NB4 (cell line): ENCODE measurements at regions not wholly inside any gene's neighbourhood (a gene's known extent, or its start where the extent isn't known, plus 50 kb on each side); places are given as distances from the start of the nearest gene placed in this dataset.
"Not testable (repeated sequence)": the region's sequence is repeated elsewhere in the genome, so short reads cannot be mapped to it uniquely, and the experiment has no call there.

Source experiments
- MYC ChIP-seq: IDR thresholded peaks from 2 replicates; pipeline ENCODE4 v1.6.1; 2011; ENCODE audit warnings: low read depth, low read length
- POLR2A ChIP-seq: IDR thresholded peaks from 2 replicates; pipeline ENCODE4 v1.6.1; 2011; ENCODE audit warnings: mild to moderate bottlenecking; ENCODE audit not compliant: insufficient read length; ENCODE audit errors: extremely low read depth
- TF ChIP-seq, protein P1 (sequence below): IDR thresholded peaks from one replicate; pipeline ENCODE4 v1.5.1; 2012; ENCODE audit warnings: low read depth, low read length
- TF ChIP-seq, protein P2 (sequence below): IDR thresholded peaks from 2 replicates; pipeline ENCODE4 v1.6.1; 2011; ENCODE audit warnings: low read depth, low read length

DNA sequence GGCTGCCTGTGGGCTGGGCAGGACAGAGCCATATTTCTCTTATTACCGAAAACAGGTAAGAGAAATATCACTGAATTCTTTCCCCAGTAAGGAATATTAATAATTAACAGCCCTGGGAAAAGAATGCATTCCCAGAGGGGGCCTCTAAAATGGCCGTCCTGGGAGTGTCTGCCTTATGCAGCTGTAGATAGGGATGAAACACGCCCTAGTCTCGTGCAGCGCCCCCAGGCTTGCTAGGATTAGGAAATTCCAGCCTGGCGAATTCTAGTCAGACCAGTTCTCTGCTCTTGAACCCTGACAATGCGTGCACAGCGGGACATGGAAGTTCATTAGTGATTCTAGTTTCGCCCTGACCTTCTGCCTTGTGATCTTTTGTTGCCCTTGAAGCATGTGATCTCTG, 104.1 kb upstream of the HCCS start:
- TF ChIP-seq, protein P1, sequence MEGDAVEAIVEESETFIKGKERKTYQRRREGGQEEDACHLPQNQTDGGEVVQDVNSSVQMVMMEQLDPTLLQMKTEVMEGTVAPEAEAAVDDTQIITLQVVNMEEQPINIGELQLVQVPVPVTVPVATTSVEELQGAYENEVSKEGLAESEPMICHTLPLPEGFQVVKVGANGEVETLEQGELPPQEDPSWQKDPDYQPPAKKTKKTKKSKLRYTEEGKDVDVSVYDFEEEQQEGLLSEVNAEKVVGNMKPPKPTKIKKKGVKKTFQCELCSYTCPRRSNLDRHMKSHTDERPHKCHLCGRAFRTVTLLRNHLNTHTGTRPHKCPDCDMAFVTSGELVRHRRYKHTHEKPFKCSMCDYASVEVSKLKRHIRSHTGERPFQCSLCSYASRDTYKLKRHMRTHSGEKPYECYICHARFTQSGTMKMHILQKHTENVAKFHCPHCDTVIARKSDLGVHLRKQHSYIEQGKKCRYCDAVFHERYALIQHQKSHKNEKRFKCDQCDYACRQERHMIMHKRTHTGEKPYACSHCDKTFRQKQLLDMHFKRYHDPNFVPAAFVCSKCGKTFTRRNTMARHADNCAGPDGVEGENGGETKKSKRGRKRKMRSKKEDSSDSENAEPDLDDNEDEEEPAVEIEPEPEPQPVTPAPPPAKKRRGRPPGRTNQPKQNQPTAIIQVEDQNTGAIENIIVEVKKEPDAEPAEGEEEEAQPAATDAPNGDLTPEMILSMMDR: not testable (repeated sequence)
- TF ChIP-seq, protein P2, sequence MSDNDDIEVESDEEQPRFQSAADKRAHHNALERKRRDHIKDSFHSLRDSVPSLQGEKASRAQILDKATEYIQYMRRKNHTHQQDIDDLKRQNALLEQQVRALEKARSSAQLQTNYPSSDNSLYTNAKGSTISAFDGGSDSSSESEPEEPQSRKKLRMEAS: not testable (repeated sequence)
- not testable (repeated sequence) for TF ChIP-seq MYC, POLR2A
